ENCODE measurements at regions not wholly inside any gene's neighbourhood (a gene's known extent, or its start where the extent isn't known, plus 50 kb on each side); places are given as distances from the start of the nearest gene placed in this dataset.

GRCh38 chr15:47188758-47189507 is 528.4 kb upstream of the SEMA6D start:
- Mint-ChIP-seq H3K36me3 (ENCODE audit: insufficient read depth) (no peaks in the 10 kb centered on the region), H3K4me1 (ENCODE audit: low read depth) (peaks cover 10% of the 10 kb centered on the region), H3K4me3 (ENCODE audit: low read depth) (no peak overlapping the region), H3K9me3 (ENCODE audit: low read depth) (no peaks in the 10 kb centered on the region), H3K27ac (no peak overlapping the region), H3K27me3 (peaks cover 28% of the 10 kb centered on the region)
- no peak for TF ChIP-seq CTCF (IDR thresholded peaks at IDR 0.05; ENCODE audit: unreplicated experiment)
- no peak for DNase-seq (ENCODE audit: low spot score, unreplicated experiment)

- no peak for DNase-seq (ENCODE audit: low spot score, unreplicated experiment)
- Mint-ChIP-seq H3K4me1 (ENCODE audit: low read depth) (peaks cover 2% of the 10 kb centered on the region), H3K9me3 (ENCODE audit: low read depth) (no peaks in the 10 kb centered on the region), H3K4me3 (ENCODE audit: low read depth) (no peak overlapping the region), H3K27ac (no peak overlapping the region), H3K36me3 (ENCODE audit: insufficient read depth) (no peaks in the 10 kb centered on the region), H3K27me3 (peaks cover 13% of the 10 kb centered on the region)
- TF ChIP-seq CTCF (IDR thresholded peaks at IDR 0.05; ENCODE audit: unreplicated experiment): peak; percentile 43
These were observed 522.6 kb upstream of the SEMA6D start for GRCh38 chr15:47194718-47195117.

- DNase-seq (ENCODE audit: low spot score, unreplicated experiment): peak; percentile 68
- peak; percentile 92 for TF ChIP-seq CTCF (IDR thresholded peaks at IDR 0.05; ENCODE audit: unreplicated experiment)
- Mint-ChIP-seq H3K9me3 (ENCODE audit: low read depth) (no peaks in the 10 kb centered on the region), H3K36me3 (ENCODE audit: insufficient read depth) (no peaks in the 10 kb centered on the region), H3K4me3 (ENCODE audit: low read depth) (no peak overlapping the region), H3K27ac (no peak overlapping the region), H3K27me3 (peaks cover 17% of the 10 kb centered on the region), H3K4me1 (ENCODE audit: low read depth) (peaks cover 6% of the 10 kb centered on the region)
These were observed 521.3 kb upstream of the SEMA6D start for GRCh38 chr15:47196048-47196447.

- Mint-ChIP-seq H3K27ac (no peak overlapping the region), H3K9me3 (ENCODE audit: low read depth) (no peaks in the 10 kb centered on the region), H3K4me1 (ENCODE audit: low read depth) (peaks cover 8% of the 10 kb centered on the region), H3K4me3 (ENCODE audit: low read depth) (no peak overlapping the region), H3K36me3 (ENCODE audit: insufficient read depth) (no peaks in the 10 kb centered on the region), H3K27me3 (peaks cover 7% of the 10 kb centered on the region)
- no peak for DNase-seq (ENCODE audit: low spot score, unreplicated experiment)
- no peak for TF ChIP-seq CTCF (IDR thresholded peaks at IDR 0.05; ENCODE audit: unreplicated experiment)
These were observed 513.3 kb upstream of the SEMA6D start for GRCh38 chr15:47203993-47204392.

GRCh38 chr15:47206358-47206978 is 510.8 kb upstream of the SEMA6D start:
- no peaks in the 10 kb centered on the region for H3K27me3 Mint-ChIP-seq
- no peak overlapping the region for H3K4me3 Mint-ChIP-seq (ENCODE audit: low read depth)
- no peak for DNase-seq (ENCODE audit: low spot score, unreplicated experiment)
- no peak overlapping the region for H3K27ac Mint-ChIP-seq
- TF ChIP-seq CTCF (IDR thresholded peaks at IDR 0.05; ENCODE audit: unreplicated experiment): no peak
- no peaks in the 10 kb centered on the region for H3K36me3 Mint-ChIP-seq (ENCODE audit: insufficient read depth)
- H3K9me3 Mint-ChIP-seq (ENCODE audit: low read depth): no peaks in the 10 kb centered on the region
- peaks cover 5% of the 10 kb centered on the region for H3K4me1 Mint-ChIP-seq (ENCODE audit: low read depth)

Data from progenitor cell of endocrine pancreas (in vitro differentiated cells).